GM19043 (cell line): ENCODE measurements at regions not wholly inside any gene's neighbourhood (a gene's known extent, or its start where the extent isn't known, plus 50 kb on each side); places are given as distances from the start of the nearest gene placed in this dataset.

Experiments
- ATAC-seq: cut with Tn5 transposase; IDR thresholded peaks from one replicate; pipeline ENCODE4 v1.9.1; 2021; ENCODE audit warnings: low read depth; ENCODE audit not compliant: unreplicated experiment

DNA sequence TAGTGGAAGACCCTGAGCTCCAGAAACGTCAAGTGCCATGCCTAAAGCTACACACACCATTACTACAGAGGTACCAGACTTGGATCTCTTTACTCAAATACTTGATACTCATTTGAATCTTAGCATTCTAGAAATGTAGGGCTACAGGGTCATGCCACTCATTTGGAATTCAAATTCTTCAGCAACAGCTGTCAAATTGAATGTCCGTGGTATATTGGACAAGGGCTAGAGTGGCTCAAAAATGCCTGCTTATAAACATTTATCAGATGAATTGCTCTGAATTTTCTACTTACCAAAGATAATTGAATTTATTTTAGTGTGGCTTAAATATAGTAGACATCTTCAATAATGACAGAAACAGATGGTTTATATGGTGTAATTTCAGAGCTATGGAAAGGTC is 669.7 kb downstream of the SLC4A3 start:
- ATAC-seq = no peak

- ATAC-seq = no peak
These were observed 673.4 kb downstream of the SLC4A3 start for GRCh38 chr2:220300806-220301205.

- ATAC-seq = no peak
These were observed 675.3 kb downstream of the SLC4A3 start for GRCh38 chr2:220302756-220303155.

DNA sequence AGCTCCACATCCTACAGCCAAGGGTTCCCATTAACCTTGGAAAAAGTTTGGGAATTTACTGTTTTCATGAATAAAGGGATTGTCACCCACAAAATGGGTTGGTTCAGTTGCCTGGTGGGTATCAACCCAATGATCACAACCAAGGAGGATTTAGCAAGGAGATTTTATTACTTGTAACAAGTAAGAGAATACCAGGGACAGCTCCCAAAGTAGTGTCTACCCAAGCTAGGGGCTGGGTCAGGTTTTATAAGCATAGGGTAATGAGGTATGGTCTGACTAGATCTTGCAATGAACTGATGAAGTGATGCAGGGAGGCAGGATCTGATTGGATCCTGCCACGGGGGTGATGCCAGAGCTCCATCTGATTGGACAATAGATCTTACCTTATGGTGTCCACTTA is 681.8 kb downstream of the SLC4A3 start:
- no peak for ATAC-seq

- no peak for ATAC-seq
These were observed 683.0 kb downstream of the SLC4A3 start for GRCh38 chr2:220310451-220310861.

- no peak for ATAC-seq
These were observed 687.8 kb downstream of the SLC4A3 start for GRCh38 chr2:220315098-220315823.

- ATAC-seq = no peak
These were observed 690.6 kb downstream of the SLC4A3 start for GRCh38 chr2:220318037-220318436.

DNA sequence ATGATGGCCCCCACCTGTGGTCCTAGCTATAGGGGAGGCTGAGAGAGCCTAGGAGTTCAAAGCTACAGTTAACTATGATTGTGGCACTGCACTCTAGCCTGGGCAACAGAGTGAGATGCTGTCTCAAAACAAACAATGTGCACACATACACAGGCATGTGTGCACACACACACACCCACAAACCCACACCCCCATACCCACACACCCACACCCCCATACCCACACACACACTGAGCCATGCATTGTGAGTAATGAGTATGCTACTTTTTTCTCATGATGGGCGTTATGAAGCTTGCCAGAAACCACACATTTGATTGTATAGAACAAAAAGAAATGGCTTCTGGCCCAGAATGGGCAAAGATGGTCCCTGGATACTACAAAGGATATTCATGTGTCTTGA is 691.1 kb downstream of the SLC4A3 start:
- ATAC-seq = no peak

GRCh38 chr2:220320326-220320725 is 692.9 kb downstream of the SLC4A3 start:
- ATAC-seq = no peak

- no peak for ATAC-seq
These were observed 705.5 kb downstream of the SLC4A3 start for GRCh38 chr2:220332886-220333285.

DNA sequence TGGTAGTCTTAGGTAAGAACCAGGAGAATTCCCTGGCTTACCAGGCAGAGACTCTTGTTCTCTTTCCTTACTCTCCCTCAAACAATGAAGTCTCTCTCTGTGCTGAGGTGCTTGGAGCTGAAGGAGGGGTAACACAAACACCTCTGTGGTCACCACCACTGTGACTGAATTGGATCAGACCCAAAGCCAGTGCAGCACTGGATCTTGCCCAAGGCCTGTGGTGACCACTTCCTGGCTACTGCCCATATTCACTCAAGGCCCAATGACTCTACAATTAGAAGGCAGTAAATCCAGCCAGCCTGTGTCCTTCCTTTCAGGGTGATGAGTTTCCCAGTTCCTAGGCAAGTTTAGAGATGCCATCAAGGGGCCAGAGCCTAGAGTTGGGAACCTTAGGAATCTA is 706.8 kb downstream of the SLC4A3 start:
- ATAC-seq = no peak

GRCh38 chr2:220334871-220335590 is 707.6 kb downstream of the SLC4A3 start:
- no peak for ATAC-seq

DNA sequence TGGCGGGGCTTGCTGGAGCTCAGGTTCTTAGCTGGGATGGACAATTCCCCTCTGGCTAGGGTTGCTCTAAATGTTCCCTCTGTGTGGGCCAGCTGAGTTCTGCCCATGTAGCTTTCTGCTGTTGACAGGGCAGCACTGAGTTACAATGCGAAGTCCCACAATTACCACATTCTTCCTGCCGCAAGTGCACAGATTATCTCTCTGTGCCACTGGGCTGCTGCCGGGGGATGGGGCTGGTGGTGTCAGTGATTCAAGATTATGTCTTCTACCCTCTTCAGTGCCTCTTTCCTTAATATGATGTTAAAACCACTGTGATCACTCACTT is 708.1 kb downstream of the SLC4A3 start:
- no peak for ATAC-seq

DNA sequence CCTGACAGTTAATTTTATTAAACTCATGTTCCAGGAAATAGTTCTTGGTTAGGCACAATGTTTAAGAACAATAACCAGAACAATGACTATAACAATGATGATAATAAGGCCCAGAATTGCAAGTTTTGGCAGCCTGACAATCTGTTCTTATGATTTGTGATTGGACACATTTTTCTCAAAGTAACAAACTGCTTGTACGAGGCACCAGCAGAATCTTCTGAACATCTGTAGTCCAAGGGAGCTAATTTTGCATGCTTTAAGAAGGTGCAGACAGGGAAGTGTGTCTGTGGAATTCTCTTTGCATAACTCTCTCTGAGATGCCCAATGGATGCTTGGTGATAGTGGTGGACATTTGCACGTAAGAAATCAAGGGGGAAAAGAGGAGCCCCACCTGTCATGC is 709.3 kb downstream of the SLC4A3 start:
- no peak for ATAC-seq

GRCh38 chr2:220337611-220338440 is 710.4 kb downstream of the SLC4A3 start:
- ATAC-seq = no peak

DNA sequence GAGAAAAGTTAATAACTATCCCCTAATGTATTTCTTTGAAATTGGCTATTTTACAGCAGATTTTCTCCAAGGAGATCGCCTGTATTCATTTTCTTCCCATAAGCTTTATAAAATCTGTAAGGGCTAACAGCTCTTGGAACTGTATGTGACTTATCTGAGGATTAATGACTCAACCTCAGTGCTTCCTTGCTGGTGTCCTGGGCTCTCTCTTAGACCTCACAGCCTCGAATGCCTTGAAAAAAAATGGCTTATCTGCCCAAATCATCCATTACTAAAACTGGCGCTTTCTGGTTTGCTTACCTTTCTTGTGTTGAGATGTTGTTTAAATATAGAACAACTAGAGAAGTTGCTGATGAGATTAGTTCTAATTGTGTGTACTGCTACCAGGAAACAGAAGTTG is 713.6 kb downstream of the SLC4A3 start:
- no peak for ATAC-seq

DNA sequence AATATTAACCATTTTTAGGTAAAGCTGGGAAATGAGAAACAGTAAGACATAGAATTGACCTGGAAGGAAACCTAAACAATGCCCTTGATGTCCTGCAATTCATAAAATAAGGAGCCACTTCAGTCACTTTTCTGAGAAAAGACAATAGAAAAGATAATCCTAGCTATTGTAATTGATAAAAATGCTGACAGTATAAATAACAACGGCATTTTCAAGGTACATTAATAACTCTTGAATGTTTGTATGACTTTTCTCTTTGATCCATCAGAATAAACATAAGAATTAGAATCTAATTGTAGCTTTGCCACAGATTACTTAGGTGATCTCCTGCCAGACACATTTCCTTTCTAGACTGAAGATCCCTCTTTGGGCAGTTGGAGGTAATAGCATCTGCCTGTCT is 719.5 kb downstream of the SLC4A3 start:
- no peak for ATAC-seq

DNA sequence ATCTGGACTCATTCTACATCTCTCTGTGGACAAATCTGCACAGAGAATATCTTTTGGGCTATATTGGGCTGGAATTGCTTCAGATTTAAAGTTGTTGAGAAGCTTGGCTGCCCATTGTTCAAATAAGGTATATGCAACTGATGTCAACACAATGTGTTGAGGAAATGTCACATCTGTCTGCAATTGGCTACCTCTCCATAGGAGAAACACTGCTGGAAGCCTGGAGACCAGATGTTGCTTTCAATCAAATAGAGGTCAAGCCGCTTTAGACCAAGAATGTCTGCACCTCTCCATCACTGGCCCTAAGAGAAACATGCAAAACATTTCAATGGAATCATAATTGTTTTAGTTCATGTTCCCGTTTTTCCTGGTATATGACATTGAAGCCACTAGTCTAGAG is 720.2 kb downstream of the SLC4A3 start:
- no peak for ATAC-seq

GRCh38 chr2:220348206-220348605 is 720.8 kb downstream of the SLC4A3 start:
- ATAC-seq = no peak

- ATAC-seq = no peak
These were observed 726.5 kb downstream of the SLC4A3 start for GRCh38 chr2:220353897-220354296.

DNA sequence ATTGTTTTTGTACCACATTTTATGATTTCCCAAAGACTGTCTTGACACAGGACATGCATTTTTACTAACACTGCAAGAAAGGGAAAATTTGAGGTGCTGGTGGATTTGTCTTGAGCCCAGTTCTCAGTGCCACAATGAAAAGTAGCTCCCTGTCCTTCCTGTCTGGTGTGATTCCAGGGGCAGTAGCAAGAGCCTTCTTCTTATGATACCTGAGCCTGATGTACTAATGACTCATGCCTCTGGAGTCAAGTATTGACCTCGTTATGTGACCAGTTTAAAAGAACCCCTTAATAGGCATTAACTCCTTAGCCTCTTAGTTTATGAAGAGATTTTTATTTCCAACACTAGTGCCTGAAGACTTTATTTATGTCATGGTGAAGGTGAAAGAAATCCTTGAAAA is 728.6 kb downstream of the SLC4A3 start:
- ATAC-seq = no peak

DNA sequence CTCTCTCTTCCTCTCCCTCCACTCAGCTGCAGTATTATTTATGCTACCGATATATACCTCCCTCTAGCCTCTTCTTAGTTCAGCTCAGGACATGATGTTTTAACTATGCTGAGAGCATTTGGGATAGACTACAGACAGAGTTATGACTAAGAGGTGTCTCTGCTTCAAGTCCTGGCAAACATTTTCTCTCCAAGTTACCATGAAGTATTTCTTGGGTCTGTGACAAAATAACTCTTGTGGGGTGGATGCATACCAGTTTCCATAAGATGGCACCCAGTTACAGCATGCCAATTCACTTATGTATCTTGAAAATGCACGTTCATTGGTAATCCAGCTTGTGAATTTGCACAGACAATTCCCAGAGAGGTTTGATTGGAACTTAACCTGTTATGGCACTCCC is 737.6 kb downstream of the SLC4A3 start:
- no peak for ATAC-seq
